ENCODE measurements at regions not wholly inside any gene's neighbourhood (a gene's known extent, or its start where the extent isn't known, plus 50 kb on each side); places are given as distances from the start of the nearest gene placed in this dataset.
"Not testable (repeated sequence)": the region's sequence is repeated elsewhere in the genome, so short reads cannot be mapped to it uniquely, and the experiment has no call there.

DNA sequence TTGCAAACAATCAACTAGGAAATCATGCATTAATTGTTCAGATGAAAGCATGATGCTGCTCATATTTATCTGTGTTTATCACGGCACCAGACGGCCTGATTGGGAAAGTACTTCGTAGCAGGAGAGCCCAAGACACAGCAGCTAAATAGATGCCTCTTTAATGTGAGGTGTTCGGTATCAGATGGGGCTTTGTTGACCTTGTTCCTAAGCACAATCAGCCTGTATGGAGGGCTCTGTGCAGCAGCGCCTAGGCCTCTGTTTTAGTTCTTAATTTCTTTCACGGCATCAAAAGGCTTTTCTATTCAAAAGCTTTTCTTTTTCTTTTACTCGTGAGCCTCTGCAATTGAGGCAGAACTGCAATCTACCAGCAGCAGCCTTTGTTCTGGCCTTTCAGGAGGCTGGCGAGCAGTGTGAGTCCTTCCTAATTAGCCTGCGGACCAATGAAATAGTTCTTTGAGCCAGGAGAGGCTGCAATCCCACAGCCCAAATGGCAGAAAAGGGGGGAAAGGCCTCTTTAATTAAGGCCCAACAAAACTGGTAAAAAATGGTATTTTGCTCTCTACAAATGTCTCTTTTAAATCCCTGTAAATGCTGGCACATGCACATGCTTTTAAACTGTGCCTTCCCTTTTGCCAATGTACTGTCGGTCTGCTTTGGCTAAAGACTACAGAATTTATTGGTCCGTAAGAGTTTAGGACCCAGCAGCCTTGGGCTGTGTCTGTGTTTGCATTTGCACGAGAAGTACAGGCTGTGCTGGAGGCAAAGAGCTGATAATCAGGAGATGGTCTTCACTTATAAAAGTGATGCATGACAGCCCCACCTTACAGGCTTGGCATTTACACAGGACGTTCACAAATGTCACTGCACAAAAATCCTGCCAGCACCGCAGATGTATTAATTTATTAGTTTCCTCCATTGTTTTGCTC is 159.6 kb downstream of the RND3 start:
- no peaks in the 10 kb centered on the region for H3K36me3 ChIP-seq (ENCODE audit: control insufficient read depth, insufficient read depth, low read length)
- H3K4me3 ChIP-seq (ENCODE audit: low read length) = no peak overlapping the region
- no peaks in the 10 kb centered on the region for H3K4me1 ChIP-seq (ENCODE audit: control insufficient read depth, insufficient read depth, low read length)
- no peaks in the 10 kb centered on the region for H3K27me3 ChIP-seq (ENCODE audit: control insufficient read depth, insufficient read depth, low read length)
- no peak overlapping the region for H3K9ac ChIP-seq (ENCODE audit: low read length)
- H3K27ac ChIP-seq (ENCODE audit: low read depth, low read length) = no peak overlapping the region

GRCh38 chr2:150325656-150326314 is 161.7 kb downstream of the RND3 start:
- H3K36me3 ChIP-seq (ENCODE audit: control insufficient read depth, insufficient read depth, low read length) = no peaks in the 10 kb centered on the region
- no peaks in the 10 kb centered on the region for H3K4me1 ChIP-seq (ENCODE audit: control insufficient read depth, insufficient read depth, low read length)
- H3K27ac ChIP-seq (ENCODE audit: low read depth, low read length) = no peak overlapping the region
- no peaks in the 10 kb centered on the region for H3K27me3 ChIP-seq (ENCODE audit: control insufficient read depth, insufficient read depth, low read length)
- H3K4me3 ChIP-seq (ENCODE audit: low read length) = no peak overlapping the region
- no peak overlapping the region for H3K9ac ChIP-seq (ENCODE audit: low read length)

DNA sequence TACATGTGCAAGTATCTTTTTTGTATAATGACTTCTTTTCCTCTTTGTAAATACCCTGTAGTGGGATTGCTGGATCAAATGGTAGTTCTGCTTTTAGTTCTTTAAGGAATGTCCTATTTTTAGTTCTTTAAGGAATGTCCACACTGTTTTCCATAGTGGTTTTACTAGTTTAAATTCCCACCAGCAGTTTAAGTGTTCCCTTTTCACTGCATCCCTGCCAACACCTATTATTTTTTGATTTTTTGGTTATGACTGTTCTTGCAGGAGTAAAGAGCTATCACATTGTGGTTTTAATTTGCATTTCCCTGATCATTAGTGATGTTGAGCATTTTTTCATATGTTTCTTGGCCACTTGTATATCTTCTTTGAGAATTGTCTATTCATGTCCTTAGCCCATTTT is 164.4 kb downstream of the RND3 start:
- not testable (repeated sequence) for H3K9ac ChIP-seq (ENCODE audit: low read length); H3K4me1 ChIP-seq (ENCODE audit: control insufficient read depth, insufficient read depth, low read length); H3K27ac ChIP-seq (ENCODE audit: low read depth, low read length); H3K4me3 ChIP-seq (ENCODE audit: low read length); H3K36me3 ChIP-seq (ENCODE audit: control insufficient read depth, insufficient read depth, low read length); H3K27me3 ChIP-seq (ENCODE audit: control insufficient read depth, insufficient read depth, low read length)

GRCh38 chr2:150320608-150321007 is 166.9 kb downstream of the RND3 start:
- Histone ChIP-seq H3K4me1 (ENCODE audit: control insufficient read depth, insufficient read depth, low read length) (no peaks in the 10 kb centered on the region), H3K36me3 (ENCODE audit: control insufficient read depth, insufficient read depth, low read length) (no peaks in the 10 kb centered on the region), H3K9ac (ENCODE audit: low read length) (no peak overlapping the region)

GRCh38 chr2:150319658-150320555 is 167.6 kb downstream of the RND3 start:
- H3K4me3 ChIP-seq (ENCODE audit: low read length) = no peak overlapping the region
- no peak overlapping the region for H3K9ac ChIP-seq (ENCODE audit: low read length)
- no peaks in the 10 kb centered on the region for H3K4me1 ChIP-seq (ENCODE audit: control insufficient read depth, insufficient read depth, low read length)
- H3K36me3 ChIP-seq (ENCODE audit: control insufficient read depth, insufficient read depth, low read length) = no peaks in the 10 kb centered on the region
- no peaks in the 10 kb centered on the region for H3K27me3 ChIP-seq (ENCODE audit: control insufficient read depth, insufficient read depth, low read length)
- H3K27ac ChIP-seq (ENCODE audit: low read depth, low read length) = no peak overlapping the region

More at GRCh38 chr2:150320608-150321007, 166.9 kb downstream of the RND3 start:
- Histone ChIP-seq H3K4me3 (ENCODE audit: low read length) (no peak overlapping the region), H3K27me3 (ENCODE audit: control insufficient read depth, insufficient read depth, low read length) (no peaks in the 10 kb centered on the region), H3K27ac (ENCODE audit: low read depth, low read length) (no peak overlapping the region)

GRCh38 chr2:150319085-150319484 is 168.4 kb downstream of the RND3 start:
- no peaks in the 10 kb centered on the region for H3K4me1 ChIP-seq (ENCODE audit: control insufficient read depth, insufficient read depth, low read length)
- no peaks in the 10 kb centered on the region for H3K27me3 ChIP-seq (ENCODE audit: control insufficient read depth, insufficient read depth, low read length)
- H3K9ac ChIP-seq (ENCODE audit: low read length) = no peak overlapping the region
- H3K4me3 ChIP-seq (ENCODE audit: low read length) = no peak overlapping the region
- H3K36me3 ChIP-seq (ENCODE audit: control insufficient read depth, insufficient read depth, low read length) = no peaks in the 10 kb centered on the region
- no peak overlapping the region for H3K27ac ChIP-seq (ENCODE audit: low read depth, low read length)

DNA sequence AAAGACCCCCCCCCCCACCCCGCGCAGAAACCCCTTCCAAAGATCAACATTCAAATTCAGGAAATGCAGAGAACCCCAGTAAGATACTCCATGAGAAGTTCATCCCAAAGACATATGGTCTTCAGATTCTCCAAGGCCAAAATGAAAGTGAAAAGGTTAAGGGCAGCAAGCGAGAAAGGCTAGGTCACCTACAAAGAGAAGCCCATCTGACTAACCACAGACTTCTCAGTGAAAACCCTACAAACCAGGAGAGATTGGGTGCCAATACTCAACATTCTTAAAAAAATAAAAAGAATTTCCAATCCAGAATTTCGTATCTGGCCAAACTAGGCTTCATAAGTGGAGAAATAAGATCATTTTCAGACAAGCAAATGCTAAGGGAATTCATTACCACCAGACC is 175.2 kb downstream of the RND3 start:
- no peak overlapping the region for H3K27ac ChIP-seq (ENCODE audit: low read depth, low read length)
- H3K27me3 ChIP-seq (ENCODE audit: control insufficient read depth, insufficient read depth, low read length) = no peaks in the 10 kb centered on the region
- H3K4me3 ChIP-seq (ENCODE audit: low read length) = no peak overlapping the region
- no peaks in the 10 kb centered on the region for H3K36me3 ChIP-seq (ENCODE audit: control insufficient read depth, insufficient read depth, low read length)
- no peaks in the 10 kb centered on the region for H3K4me1 ChIP-seq (ENCODE audit: control insufficient read depth, insufficient read depth, low read length)
- no peak overlapping the region for H3K9ac ChIP-seq (ENCODE audit: low read length)

DNA sequence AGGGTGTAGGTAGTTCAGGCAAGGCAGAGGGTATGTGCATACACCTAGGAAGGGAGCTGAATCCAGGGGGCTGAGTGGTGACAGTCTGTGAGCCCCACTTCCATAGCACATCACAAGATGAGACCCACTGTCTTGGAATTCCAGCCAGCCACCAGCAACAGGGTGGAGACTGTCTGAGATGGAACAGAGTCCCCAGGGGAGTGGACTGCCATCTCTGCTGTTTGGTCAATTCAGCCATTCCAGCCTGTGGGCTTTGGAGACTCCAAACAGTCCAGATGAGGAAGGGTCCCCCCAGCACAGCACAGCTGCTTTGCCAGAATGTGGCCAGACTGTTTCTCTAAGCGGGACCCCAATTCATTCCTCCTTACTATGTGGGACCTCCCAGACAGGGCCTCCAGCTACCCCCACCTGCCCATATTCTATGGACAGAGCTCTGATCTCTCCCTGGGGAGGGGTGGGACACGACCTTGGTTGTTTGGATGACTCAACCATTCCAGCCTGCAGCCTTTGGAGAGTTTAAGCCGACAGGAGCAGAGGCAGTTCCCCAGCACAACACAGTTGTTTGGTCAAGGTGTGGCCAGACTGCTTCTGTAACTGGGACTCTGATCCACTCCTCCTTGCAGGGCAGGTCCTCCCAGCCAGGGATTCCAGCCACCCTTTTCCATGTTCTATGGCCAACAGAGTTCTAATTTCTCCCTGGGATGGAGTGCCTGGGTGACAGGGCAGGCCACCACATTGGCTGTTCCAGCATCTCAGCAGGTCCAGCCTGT is 178.0 kb downstream of the RND3 start:
- Histone ChIP-seq H3K4me3 (ENCODE audit: low read length) (no peak overlapping the region), H3K9ac (ENCODE audit: low read length) (no peak overlapping the region), H3K4me1 (ENCODE audit: control insufficient read depth, insufficient read depth, low read length) (no peaks in the 10 kb centered on the region), H3K27ac (ENCODE audit: low read depth, low read length) (no peak overlapping the region), H3K27me3 (ENCODE audit: control insufficient read depth, insufficient read depth, low read length) (no peaks in the 10 kb centered on the region), H3K36me3 (ENCODE audit: control insufficient read depth, insufficient read depth, low read length) (no peaks in the 10 kb centered on the region)

DNA sequence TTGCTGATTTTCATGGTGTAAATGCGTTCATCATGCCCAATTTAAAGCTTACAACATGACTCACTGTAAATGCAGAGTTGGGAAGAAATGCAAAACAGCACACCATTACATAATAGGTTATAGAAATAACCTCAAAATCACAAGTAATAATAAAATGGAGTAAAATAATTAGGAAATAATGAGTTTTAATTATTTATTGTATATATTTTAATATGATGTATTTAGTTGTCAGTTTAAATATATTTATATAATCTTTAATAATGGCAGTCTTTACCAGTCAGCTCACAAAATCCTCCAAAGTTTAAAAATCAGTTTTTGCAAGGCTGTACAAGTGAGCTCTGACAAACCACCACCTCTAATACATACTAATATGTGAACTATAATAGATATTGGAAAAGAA is 180.2 kb downstream of the RND3 start:
- Histone ChIP-seq H3K9ac (ENCODE audit: low read length) (no peak overlapping the region), H3K4me1 (ENCODE audit: control insufficient read depth, insufficient read depth, low read length) (no peaks in the 10 kb centered on the region), H3K36me3 (ENCODE audit: control insufficient read depth, insufficient read depth, low read length) (no peaks in the 10 kb centered on the region), H3K4me3 (ENCODE audit: low read length) (no peak overlapping the region), H3K27me3 (ENCODE audit: control insufficient read depth, insufficient read depth, low read length) (no peaks in the 10 kb centered on the region), H3K27ac (ENCODE audit: low read depth, low read length) (no peak overlapping the region)

DNA sequence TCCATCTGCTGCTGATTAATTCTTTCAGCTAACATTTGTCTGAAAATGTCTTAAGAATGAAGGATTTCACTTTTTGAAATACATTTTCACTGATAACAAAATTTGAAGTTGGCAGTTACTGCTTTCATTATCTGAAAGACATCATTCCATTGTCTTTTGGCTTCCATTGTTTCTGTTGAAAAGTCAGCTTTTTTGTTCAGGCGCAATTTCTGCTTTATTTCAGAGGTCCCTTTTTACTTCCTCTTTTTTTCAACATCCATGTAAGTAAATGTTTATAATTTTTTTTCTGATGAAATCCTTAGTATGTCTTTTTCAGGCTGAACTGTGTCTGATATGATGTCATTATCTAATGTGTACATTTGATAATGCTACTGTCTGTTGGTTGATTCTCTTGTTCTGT is 184.2 kb downstream of the RND3 start:
- H3K4me3 ChIP-seq (ENCODE audit: low read length) = no peak overlapping the region
- H3K36me3 ChIP-seq (ENCODE audit: control insufficient read depth, insufficient read depth, low read length) = no peaks in the 10 kb centered on the region
- H3K27ac ChIP-seq (ENCODE audit: low read depth, low read length) = no peak overlapping the region
- H3K9ac ChIP-seq (ENCODE audit: low read length) = no peak overlapping the region
- no peaks in the 10 kb centered on the region for H3K4me1 ChIP-seq (ENCODE audit: control insufficient read depth, insufficient read depth, low read length)
- no peaks in the 10 kb centered on the region for H3K27me3 ChIP-seq (ENCODE audit: control insufficient read depth, insufficient read depth, low read length)

DNA sequence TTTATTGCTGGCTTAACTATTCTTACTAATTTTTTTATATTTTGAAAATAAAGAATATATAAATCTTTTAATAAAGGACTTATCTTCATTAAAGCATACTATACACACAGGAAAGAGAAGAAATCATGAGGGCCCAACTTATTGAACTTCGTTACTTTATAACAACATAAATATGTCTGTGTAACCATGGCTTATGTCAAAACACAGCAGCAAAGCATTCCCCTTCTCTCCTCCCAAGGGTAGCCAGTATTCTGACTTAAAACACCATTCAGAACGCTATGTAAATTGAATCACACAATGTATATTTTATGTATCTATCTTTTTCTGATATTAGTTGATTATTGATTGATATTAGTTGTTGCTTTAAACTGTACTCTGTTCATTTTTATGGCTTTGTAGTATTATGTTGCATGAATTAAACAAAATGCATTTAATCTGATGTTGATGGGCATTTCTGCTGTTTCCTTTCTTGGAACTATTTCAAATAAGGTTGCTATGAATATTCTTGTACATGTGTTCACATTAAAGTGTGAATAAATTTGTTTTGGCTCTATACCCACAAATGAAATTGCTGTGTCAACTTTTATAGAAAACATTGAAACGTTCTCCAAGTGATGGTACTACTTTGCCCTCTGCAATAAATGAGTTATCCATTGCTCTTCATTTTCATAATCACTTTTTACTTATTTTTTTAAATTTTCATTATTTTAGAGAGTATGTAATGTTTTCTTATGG is 188.7 kb downstream of the RND3 start:
- Histone ChIP-seq H3K36me3 (ENCODE audit: control insufficient read depth, insufficient read depth, low read length) (no peaks in the 10 kb centered on the region), H3K4me3 (ENCODE audit: low read length) (no peak overlapping the region), H3K9ac (ENCODE audit: low read length) (no peak overlapping the region), H3K4me1 (ENCODE audit: control insufficient read depth, insufficient read depth, low read length) (no peaks in the 10 kb centered on the region), H3K27me3 (ENCODE audit: control insufficient read depth, insufficient read depth, low read length) (no peaks in the 10 kb centered on the region), H3K27ac (ENCODE audit: low read depth, low read length) (no peak overlapping the region)

All from rectal smooth muscle tissue (tissue), 1 donor.